NCI-H748 (cell line): ENCODE measurements at regions not wholly inside any gene's neighbourhood (a gene's known extent, or its start where the extent isn't known, plus 50 kb on each side); places are given as distances from the start of the nearest gene placed in this dataset.

Experiments used
- DNase-seq: peaks from one replicate; lab custom pipeline; 2025; ENCODE audit not compliant: unreplicated experiment; lab: John Stamatoyannopoulos, UW

GRCh38 chr3:28799084-28799483 is 450.5 kb upstream of the AZI2 start:
- DNase-seq: peak; percentile 42

- no peak for DNase-seq
Observed at GRCh38 chr3:28800203-28800602, 451.6 kb upstream of the AZI2 start.

- DNase-seq: peak; percentile 6
Observed at GRCh38 chr3:28808068-28808467, 459.4 kb upstream of the AZI2 start.

GRCh38 chr3:28816017-28816416 is 464.9 kb upstream of the RBMS3 start:
- no peak for DNase-seq

GRCh38 chr3:28824316-28824715 is 456.6 kb upstream of the RBMS3 start:
- no peak for DNase-seq

DNA sequence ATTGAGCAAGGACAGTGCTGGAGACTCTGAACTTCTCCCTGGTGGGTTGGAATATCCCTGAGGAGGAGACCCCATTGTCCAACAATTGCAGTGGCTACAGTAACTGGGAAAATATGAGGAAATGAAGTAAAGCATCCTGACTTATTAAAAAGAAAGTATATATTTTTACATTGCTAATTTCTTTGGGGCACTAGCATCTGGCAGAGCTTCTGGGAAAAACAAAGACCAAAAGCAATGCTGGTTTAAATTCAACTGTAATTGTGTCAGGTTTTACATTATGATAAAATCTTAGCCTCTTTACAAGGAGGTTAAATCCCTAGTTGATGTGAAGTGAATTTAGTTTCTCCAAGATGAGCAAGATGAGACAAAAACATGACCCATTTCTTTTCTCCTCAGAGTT is 454.0 kb upstream of the RBMS3 start:
- DNase-seq: no peak

- DNase-seq: no peak
Observed at GRCh38 chr3:28835249-28835648, 445.6 kb upstream of the RBMS3 start.

DNA sequence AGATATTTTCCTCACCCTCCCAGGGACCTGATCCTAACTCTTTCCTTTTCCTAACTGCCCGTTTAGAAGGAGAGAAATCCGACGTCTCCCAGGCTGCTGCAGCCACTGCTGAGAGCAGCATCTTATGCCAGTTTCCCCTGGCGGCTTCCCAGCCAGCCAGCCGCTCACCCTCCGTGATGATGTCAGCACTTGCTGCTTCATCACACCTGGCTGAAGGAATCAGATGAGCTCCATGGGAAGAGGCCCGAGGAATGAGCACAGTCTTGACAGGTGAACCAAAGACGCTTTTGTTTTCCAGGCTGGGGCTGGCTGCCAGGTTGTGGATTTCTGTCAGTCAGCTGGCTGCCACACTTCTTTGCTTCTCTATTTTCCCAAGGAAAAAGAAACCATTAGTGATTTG is 445.1 kb upstream of the RBMS3 start:
- no peak for DNase-seq

DNA sequence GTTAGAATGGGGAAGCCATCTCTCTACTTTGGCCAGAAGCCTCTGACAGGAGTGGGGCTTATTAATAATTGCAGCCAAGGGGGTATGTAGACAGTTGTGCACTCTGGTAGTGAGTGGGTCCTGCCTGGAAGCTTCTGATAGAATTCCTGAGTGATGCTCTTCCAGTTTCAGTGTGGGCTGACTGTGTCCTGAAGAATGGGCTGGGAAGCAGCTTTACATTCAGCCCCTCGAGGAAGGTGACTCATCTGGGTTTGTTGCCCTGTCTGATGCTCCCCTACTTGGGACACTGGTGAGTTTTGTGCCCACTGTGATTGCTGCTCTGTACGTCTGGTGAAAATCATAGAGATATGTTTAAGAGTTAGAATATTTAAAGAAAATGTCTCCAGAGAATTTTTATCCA is 444.7 kb upstream of the RBMS3 start:
- no peak for DNase-seq

DNA sequence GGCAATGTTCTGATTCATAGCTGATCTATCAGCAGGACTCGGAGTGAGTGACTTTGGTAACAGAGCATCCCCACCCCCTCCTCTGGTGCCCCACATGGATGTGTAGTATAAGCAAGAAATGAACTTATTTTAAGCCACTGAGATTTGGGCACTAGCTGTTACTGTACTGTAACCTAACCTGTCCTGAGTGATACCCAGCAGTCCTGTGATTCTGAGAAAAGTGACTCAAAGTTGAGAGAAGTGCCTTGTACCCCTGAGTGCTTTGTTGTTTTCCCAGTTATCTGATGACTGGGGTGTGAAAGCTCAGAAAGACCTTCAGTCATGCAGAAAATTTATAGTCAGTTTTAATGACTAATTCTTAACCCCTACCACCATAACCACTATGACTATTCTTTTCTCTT is 439.9 kb upstream of the RBMS3 start:
- DNase-seq: no peak

- no peak for DNase-seq
Observed at GRCh38 chr3:28841441-28841840, 439.4 kb upstream of the RBMS3 start.

DNA sequence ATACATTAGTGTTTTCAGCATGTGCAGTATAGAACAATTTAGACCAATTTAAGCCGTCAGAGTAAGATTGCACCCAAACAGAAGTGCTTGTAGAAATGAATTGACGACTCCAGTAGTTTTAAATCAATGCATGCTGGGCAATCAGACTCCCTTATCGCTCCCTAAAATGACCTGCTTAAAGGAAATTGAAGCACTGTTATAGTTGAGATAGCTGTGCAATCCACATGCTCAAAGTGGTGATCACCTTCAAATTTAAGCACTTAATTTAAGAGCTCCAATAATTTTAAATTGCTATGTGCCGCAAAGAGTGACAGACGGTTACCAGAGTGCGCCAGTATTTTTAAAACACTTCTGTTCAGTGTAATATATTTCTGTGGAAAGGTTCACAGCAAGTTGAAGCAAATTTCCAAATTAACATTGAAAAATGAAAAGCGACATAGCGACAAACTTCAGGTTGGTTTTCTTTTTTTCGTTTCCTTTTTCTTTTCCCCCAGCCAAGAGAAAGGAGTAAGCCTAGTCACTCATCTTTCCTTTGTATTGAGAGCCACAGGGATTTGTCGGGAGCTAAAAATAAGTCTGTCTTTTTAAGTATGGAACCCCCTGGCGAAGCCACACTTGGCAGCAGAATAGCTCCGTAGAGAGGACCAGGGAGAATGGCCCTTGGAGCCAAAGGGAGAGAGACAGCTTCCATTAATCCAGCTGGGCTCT is 436.4 kb upstream of the RBMS3 start:
- peak; percentile 8 for DNase-seq

DNA sequence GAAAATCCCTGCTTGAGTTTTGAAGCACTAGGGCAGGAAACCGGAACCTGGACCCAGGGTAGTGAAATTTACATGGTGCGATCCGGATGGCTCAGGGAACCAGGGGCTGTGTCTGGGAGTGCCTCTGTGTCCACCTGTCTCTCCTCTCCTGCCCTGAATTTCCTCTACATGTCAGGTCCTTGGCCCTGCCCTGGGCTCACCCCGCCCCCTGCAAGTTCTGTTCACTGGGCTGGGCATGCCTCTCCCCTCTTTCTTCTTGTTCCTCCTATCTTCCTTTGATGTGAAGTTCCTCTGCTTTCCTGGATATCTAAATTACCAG is 435.9 kb upstream of the RBMS3 start:
- DNase-seq: no peak

GRCh38 chr3:28846971-28847478 is 433.8 kb upstream of the RBMS3 start:
- DNase-seq: peak; percentile 42

DNA sequence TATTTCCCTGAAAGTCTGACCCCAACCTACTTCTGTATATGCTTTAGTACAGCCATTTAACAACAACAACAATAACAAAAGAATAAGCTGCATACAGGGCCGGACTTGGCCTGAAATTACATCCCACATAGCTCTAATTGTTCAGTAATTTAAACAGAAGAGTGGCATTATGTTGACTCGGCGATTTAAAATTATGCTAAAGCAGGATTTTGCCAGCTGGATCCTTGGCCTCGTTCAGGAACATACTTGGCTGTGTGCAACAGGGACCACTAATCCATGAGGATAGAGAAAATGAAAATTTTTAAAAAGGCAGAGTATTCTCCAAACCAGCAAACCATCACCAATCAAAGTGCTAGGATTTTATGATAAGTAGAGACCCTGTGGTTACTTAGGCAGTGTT is 433.1 kb upstream of the RBMS3 start:
- peak; percentile 70 for DNase-seq

DNA sequence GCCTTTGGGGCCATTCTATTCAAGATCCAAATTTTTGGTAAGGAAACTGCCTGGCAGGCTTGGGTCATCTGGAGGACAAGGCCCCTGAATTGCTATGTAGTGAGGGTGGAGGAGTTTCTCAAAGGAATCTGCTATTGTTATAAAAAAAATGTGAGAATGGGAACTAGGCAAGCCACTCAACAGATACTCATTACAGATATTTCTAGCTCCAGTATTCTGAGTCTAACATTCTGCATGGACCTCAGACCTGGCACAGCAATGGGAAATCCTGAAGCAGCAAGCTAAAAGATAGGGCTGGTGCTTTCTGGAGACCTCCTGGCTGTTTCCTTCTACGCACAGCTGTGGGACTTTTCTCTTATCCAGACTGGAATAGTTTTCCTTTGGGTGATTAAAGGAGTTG is 430.7 kb upstream of the RBMS3 start:
- no peak for DNase-seq

DNA sequence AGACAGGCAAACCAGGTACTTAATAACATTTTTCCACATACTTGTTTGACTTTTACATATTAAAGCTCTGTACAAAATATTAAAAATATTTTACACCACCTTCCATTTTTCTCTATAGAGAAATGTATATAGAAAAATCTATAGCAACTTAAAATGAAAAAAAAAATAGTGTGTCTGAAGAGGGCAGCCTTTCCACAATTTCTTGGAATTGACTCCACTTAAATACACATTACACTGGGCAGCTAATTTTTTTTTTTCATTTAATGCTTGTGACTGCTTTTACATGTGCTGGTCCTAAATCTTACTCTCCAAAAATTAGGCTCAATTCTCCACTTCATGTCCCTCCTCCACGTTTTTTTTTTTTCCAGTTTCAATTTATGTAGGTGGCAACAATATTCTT is 427.0 kb upstream of the RBMS3 start:
- peak; percentile 27 for DNase-seq

DNA sequence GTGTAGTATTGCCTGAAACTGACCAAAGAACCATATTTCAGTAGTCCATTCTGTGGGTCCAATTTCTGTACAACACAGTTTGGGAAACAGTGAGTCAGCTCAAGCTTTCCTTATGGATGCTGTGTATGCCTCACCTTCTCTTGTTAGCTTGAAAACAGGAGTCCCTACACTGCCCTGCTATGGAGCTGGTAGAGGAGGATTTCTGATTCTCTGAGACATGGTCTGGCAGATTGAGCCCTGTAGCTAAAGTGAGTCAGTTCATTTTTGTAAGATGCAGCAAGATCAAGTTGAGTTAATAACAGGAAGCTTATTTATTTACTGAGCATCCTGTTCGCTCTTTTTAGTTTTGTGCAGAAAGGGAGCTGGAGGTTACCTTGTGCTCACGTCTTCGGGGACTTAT is 424.1 kb upstream of the RBMS3 start:
- DNase-seq: no peak

DNA sequence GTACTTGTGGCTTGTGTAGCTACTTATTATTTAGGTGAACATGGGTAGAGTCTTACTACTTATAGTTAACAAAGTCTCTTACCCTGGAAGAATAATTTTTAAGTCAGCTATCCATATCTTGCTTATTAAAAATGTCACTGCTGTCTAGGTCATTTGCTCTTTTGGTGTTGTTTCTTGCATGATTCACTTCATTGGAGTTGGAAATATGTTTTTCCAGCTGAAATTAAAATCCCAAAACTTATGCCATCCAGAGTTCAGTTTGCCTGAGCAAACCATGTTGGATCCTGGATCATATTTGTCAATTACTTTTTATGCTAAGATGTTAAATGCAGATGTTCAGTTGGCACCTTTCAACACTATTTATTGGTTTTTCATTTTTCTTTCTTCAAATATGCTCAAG is 421.0 kb upstream of the RBMS3 start:
- no peak for DNase-seq

- DNase-seq: no peak
Observed at GRCh38 chr3:28860307-28860706, 420.6 kb upstream of the RBMS3 start.

- DNase-seq: no peak
Observed at GRCh38 chr3:28863186-28863585, 417.7 kb upstream of the RBMS3 start.

GRCh38 chr3:28867836-28868235 is 413.0 kb upstream of the RBMS3 start:
- DNase-seq: peak; percentile 77

GRCh38 chr3:28868897-28869296 is 412.0 kb upstream of the RBMS3 start:
- no peak for DNase-seq
